ENCODE measurements at regions not wholly inside any gene's neighbourhood (a gene's known extent, or its start where the extent isn't known, plus 50 kb on each side); places are given as distances from the start of the nearest gene placed in this dataset.

DNA sequence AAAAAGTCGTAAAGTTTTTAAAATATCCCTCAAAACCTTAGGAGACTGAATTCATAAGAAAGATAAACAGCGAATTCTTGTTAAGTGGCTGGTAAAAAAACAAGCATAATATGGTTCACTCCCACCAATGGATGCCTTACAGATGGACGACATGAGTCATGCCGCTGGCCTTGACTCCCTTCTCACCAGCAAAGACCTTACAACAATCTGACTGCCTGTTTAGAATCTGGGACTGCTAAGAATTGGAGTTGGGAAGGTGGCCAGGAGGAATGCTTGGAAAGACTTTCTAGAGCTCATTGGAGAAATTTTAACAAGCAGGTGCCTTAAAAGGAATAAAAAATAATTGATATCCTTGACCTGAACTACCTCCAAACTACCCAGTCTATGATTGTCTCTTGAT is 206.9 kb upstream of the FMN2 start:
- Histone ChIP-seq H3K9me3 (ENCODE audit: low read depth, low read length) (no peaks in the 10 kb centered on the region), H3K4me2 (ENCODE audit: insufficient read depth, low read length) (no peak overlapping the region), H3K27ac (ENCODE audit: low read depth, low read length) (no peak overlapping the region), H3K36me3 (ENCODE audit: insufficient read depth, low read length) (no peaks in the 10 kb centered on the region), H3K79me2 (ENCODE audit: insufficient read depth, low read length) (no peaks in the 10 kb centered on the region), H3K4me3 (ENCODE audit: insufficient read depth, low read length) (no peak overlapping the region), H3K4me1 (ENCODE audit: insufficient read depth, low read length) (no peaks in the 10 kb centered on the region), H3K27me3 (ENCODE audit: insufficient read depth, low read length) (no peaks in the 10 kb centered on the region), H4K20me1 (ENCODE audit: insufficient read depth, low read length) (no peaks in the 10 kb centered on the region), H2AFZ (ENCODE audit: low read length) (no peak overlapping the region)
- no peak for DNase-seq (ENCODE audit: insufficient read length, low spot score, missing footprints)
- TF ChIP-seq, protein P1, sequence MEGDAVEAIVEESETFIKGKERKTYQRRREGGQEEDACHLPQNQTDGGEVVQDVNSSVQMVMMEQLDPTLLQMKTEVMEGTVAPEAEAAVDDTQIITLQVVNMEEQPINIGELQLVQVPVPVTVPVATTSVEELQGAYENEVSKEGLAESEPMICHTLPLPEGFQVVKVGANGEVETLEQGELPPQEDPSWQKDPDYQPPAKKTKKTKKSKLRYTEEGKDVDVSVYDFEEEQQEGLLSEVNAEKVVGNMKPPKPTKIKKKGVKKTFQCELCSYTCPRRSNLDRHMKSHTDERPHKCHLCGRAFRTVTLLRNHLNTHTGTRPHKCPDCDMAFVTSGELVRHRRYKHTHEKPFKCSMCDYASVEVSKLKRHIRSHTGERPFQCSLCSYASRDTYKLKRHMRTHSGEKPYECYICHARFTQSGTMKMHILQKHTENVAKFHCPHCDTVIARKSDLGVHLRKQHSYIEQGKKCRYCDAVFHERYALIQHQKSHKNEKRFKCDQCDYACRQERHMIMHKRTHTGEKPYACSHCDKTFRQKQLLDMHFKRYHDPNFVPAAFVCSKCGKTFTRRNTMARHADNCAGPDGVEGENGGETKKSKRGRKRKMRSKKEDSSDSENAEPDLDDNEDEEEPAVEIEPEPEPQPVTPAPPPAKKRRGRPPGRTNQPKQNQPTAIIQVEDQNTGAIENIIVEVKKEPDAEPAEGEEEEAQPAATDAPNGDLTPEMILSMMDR (IDR thresholded peaks at IDR 0.05; ENCODE audit: extremely low read depth, low read depth, low read length): no peak

DNA sequence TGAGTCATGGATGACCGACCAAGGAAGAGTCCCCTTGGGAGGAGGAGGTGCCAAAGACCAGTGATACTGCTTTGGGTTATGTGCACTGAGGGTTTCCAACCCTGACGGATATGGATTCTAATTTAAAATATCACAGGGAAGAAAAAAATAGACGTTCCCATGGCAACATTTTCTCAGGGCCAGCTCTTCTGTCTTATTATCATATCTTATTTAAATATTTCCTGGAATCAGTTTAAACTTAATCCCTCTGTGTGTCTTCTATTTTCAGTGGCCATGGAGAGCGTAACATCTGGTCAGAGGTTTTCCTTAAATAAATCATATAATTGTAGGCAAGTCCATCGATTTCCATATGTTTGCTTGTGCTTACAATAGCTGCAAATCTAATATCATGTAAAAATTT is 205.4 kb upstream of the FMN2 start:
- no peak overlapping the region for H3K4me3 ChIP-seq (ENCODE audit: insufficient read depth, low read length)
- no peaks in the 10 kb centered on the region for H4K20me1 ChIP-seq (ENCODE audit: insufficient read depth, low read length)
- H3K4me1 ChIP-seq (ENCODE audit: insufficient read depth, low read length): no peaks in the 10 kb centered on the region
- TF ChIP-seq, protein P1 (IDR thresholded peaks at IDR 0.05; ENCODE audit: extremely low read depth, low read depth, low read length): no peak
- H3K4me2 ChIP-seq (ENCODE audit: insufficient read depth, low read length): no peak overlapping the region
- no peak overlapping the region for H2AFZ ChIP-seq (ENCODE audit: low read length)
- H3K9me3 ChIP-seq (ENCODE audit: low read depth, low read length): no peaks in the 10 kb centered on the region
- H3K27ac ChIP-seq (ENCODE audit: low read depth, low read length): no peak overlapping the region
- no peaks in the 10 kb centered on the region for H3K79me2 ChIP-seq (ENCODE audit: insufficient read depth, low read length)
- H3K36me3 ChIP-seq (ENCODE audit: insufficient read depth, low read length): no peaks in the 10 kb centered on the region
- no peaks in the 10 kb centered on the region for H3K27me3 ChIP-seq (ENCODE audit: insufficient read depth, low read length)
- DNase-seq (ENCODE audit: insufficient read length, low spot score, missing footprints): no peak

DNA sequence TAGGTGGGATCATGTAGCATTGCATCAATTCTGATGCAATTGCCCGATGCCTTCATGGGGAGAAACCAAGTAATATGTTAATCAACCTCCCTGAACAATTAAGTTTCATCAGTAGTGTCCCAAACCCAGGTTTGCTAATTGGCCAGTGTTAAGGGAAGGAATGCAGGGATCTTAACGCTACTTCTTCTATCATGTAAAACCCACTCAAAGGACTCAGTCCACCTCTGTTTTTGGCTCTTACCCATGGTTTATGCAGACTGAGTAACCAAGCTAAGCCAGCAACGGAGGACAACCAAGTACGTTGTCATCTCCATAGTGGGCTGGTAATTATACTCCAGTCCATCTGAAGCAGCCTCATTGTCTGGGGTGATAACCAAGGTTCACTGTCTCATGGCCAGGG is 203.0 kb upstream of the FMN2 start:
- Histone ChIP-seq H4K20me1 (ENCODE audit: insufficient read depth, low read length) (no peaks in the 10 kb centered on the region), H3K4me3 (ENCODE audit: insufficient read depth, low read length) (no peak overlapping the region), H3K36me3 (ENCODE audit: insufficient read depth, low read length) (no peaks in the 10 kb centered on the region), H3K9me3 (ENCODE audit: low read depth, low read length) (no peaks in the 10 kb centered on the region), H3K4me1 (ENCODE audit: insufficient read depth, low read length) (no peaks in the 10 kb centered on the region), H3K79me2 (ENCODE audit: insufficient read depth, low read length) (no peaks in the 10 kb centered on the region), H3K27me3 (ENCODE audit: insufficient read depth, low read length) (no peaks in the 10 kb centered on the region), H2AFZ (ENCODE audit: low read length) (no peak overlapping the region), H3K4me2 (ENCODE audit: insufficient read depth, low read length) (no peak overlapping the region), H3K27ac (ENCODE audit: low read depth, low read length) (no peak overlapping the region)
- no peak for DNase-seq (ENCODE audit: insufficient read length, low spot score, missing footprints)
- TF ChIP-seq, protein P1 (IDR thresholded peaks at IDR 0.05; ENCODE audit: extremely low read depth, low read depth, low read length): no peak

DNA sequence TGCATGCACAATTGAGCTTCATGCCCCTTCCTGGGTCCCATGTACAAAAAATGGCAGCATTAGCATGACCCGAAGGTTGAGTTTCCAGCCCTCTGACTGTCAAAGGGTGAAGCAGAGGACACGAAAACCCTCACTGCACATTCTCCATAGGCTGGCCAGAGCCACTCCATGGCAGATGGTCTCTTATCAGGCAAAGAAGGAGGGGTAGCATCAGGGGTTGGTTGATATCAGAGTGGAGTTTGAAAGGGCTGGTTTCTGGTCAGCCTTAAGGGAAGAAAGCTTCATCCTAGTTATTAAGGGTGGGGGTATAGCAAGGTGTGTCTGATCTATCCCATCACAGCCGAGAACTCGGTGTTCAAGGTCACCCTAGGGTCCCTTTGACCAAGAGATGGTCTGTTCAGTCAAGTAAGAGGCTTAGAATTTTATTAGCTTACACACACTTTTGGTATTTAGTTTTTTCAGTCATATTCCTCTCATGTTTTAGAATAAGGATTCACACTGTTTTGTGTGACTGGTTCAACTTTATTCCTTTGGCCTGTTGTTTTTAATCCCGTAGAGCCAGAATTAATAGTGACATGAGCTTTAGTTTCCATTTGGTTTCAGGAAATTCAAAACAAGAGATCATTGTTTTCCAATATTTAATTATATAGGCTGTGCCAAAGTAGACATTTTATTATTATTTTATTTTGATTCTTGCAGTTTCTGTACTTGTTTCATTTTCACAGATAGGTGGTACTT is 199.9 kb upstream of the FMN2 start:
- H3K27ac ChIP-seq (ENCODE audit: low read depth, low read length): no peak overlapping the region
- H3K36me3 ChIP-seq (ENCODE audit: insufficient read depth, low read length): no peaks in the 10 kb centered on the region
- TF ChIP-seq, protein P1 (IDR thresholded peaks at IDR 0.05; ENCODE audit: extremely low read depth, low read depth, low read length): no peak
- no peak overlapping the region for H3K4me2 ChIP-seq (ENCODE audit: insufficient read depth, low read length)
- no peak overlapping the region for H3K4me3 ChIP-seq (ENCODE audit: insufficient read depth, low read length)
- DNase-seq (ENCODE audit: insufficient read length, low spot score, missing footprints): no peak
- H3K79me2 ChIP-seq (ENCODE audit: insufficient read depth, low read length): no peaks in the 10 kb centered on the region
- H3K4me1 ChIP-seq (ENCODE audit: insufficient read depth, low read length): no peaks in the 10 kb centered on the region
- H2AFZ ChIP-seq (ENCODE audit: low read length): no peak overlapping the region
- H3K27me3 ChIP-seq (ENCODE audit: insufficient read depth, low read length): peaks cover 4% of the 10 kb centered on the region
- no peaks in the 10 kb centered on the region for H4K20me1 ChIP-seq (ENCODE audit: insufficient read depth, low read length)
- H3K9me3 ChIP-seq (ENCODE audit: low read depth, low read length): no peaks in the 10 kb centered on the region

Measured in osteoblast (primary cell).